ENCODE measurements at regions not wholly inside any gene's neighbourhood (a gene's known extent, or its start where the extent isn't known, plus 50 kb on each side); places are given as distances from the start of the nearest gene placed in this dataset.

DNA sequence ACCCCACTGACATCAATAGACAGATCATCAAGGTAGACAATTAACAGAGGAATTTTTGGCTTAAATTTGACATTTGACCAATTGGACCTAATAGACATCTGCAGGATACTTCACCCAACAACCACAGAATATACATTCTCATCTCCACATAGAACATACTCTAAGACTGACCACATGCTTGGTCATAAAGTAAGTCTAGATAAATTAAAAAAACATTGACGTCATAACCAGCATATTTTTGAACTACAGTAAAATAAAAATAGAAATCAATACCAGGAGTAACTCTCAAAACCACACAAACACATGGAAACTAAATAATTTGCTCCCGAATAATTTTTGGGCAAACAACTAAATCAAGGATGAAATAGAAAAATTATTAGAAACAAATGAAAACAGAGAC lies 205.7 kb downstream of the REEP3 start (continued):
- TF ChIP-seq, protein P1, sequence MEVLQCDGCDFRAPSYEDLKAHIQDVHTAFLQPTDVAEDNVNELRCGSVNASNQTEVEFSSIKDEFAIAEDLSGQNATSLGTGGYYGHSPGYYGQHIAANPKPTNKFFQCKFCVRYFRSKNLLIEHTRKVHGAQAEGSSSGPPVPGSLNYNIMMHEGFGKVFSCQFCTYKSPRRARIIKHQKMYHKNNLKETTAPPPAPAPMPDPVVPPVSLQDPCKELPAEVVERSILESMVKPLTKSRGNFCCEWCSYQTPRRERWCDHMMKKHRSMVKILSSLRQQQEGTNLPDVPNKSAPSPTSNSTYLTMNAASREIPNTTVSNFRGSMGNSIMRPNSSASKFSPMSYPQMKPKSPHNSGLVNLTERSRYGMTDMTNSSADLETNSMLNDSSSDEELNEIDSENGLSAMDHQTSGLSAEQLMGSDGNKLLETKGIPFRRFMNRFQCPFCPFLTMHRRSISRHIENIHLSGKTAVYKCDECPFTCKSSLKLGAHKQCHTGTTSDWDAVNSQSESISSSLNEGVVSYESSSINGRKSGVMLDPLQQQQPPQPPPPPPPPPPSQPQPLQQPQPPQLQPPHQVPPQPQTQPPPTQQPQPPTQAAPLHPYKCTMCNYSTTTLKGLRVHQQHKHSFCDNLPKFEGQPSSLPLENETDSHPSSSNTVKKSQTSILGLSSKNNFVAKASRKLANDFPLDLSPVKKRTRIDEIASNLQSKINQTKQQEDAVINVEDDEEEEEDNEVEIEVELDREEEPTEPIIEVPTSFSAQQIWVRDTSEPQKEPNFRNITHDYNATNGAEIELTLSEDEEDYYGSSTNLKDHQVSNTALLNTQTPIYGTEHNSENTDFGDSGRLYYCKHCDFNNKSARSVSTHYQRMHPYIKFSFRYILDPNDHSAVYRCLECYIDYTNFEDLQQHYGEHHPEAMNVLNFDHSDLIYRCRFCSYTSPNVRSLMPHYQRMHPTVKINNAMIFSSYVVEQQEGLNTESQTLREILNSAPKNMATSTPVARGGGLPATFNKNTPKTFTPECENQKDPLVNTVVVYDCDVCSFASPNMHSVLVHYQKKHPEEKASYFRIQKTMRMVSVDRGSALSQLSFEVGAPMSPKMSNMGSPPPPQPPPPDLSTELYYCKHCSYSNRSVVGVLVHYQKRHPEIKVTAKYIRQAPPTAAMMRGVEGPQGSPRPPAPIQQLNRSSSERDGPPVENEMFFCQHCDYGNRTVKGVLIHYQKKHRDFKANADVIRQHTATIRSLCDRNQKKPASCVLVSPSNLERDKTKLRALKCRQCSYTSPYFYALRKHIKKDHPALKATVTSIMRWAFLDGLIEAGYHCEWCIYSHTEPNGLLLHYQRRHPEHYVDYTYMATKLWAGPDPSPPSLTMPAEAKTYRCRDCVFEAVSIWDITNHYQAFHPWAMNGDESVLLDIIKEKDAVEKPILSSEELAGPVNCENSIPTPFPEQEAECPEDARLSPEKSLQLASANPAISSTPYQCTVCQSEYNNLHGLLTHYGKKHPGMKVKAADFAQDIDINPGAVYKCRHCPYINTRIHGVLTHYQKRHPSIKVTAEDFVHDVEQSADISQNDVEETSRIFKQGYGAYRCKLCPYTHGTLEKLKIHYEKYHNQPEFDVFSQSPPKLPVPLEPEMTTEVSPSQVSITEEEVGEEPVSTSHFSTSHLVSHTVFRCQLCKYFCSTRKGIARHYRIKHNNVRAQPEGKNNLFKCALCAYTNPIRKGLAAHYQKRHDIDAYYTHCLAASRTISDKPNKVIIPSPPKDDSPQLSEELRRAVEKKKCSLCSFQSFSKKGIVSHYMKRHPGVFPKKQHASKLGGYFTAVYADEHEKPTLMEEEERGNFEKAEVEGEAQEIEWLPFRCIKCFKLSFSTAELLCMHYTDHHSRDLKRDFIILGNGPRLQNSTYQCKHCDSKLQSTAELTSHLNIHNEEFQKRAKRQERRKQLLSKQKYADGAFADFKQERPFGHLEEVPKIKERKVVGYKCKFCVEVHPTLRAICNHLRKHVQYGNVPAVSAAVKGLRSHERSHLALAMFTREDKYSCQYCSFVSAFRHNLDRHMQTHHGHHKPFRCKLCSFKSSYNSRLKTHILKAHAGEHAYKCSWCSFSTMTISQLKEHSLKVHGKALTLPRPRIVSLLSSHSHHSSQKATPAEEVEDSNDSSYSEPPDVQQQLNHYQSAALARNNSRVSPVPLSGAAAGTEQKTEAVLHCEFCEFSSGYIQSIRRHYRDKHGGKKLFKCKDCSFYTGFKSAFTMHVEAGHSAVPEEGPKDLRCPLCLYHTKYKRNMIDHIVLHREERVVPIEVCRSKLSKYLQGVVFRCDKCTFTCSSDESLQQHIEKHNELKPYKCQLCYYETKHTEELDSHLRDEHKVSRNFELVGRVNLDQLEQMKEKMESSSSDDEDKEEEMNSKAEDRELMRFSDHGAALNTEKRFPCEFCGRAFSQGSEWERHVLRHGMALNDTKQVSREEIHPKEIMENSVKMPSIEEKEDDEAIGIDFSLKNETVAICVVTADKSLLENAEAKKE (CRISPR knock-in tag; IDR thresholded peaks at IDR 0.05) = no peak
- TF ChIP-seq EZH2phosphoT487 (IDR thresholded peaks at IDR 0.05; ENCODE audit: unreplicated experiment) (no peak), CREB1 (CRISPR knock-in tag; IDR thresholded peaks at IDR 0.05; ENCODE audit: low read depth) (no peak), ZNF114 (CRISPR knock-in tag; IDR thresholded peaks at IDR 0.05) (no peak), STAT1 (IDR thresholded peaks at IDR 0.05; ENCODE audit: unreplicated experiment) (no peak), CTCF (conservative IDR thresholded peaks at IDR 0.05; ENCODE audit: low read depth in 2 of 2) (no peak), JUNB (IDR thresholded peaks at IDR 0.05; ENCODE audit: unreplicated experiment) (no peak), POLR2AphosphoS5 (IDR thresholded peaks at IDR 0.05; ENCODE audit: low read depth) (no peak)

- no peaks in the 10 kb centered on the region for H3K79me2 ChIP-seq (replicated peaks; ENCODE audit: insufficient read depth)
- no peak overlapping the region for H2AFZ ChIP-seq
- H3K4me3 ChIP-seq = no peak overlapping the region
- Mint-ChIP-seq H3K4me3 (no peak overlapping the region), H3K4me1 (no peaks in the 10 kb centered on the region), H3K9me3 (no peaks in the 10 kb centered on the region), H3K27me3 (ENCODE audit: insufficient read depth, low read depth, poor library complexity) (peaks cover 6% of the 10 kb centered on the region), H3K36me3 (ENCODE audit: low read depth) (no peaks in the 10 kb centered on the region), H3K27ac (no peak overlapping the region)
- no peak overlapping the region for H3K27ac ChIP-seq (ENCODE audit: low read depth)
- ATAC-seq (no peak), DNase-seq (ENCODE audit: low spot score) (no peak)
- H3K27me3 ChIP-seq (ENCODE audit: insufficient read depth) = no peaks in the 10 kb centered on the region
- H3F3A ChIP-seq (replicated peaks; ENCODE audit: low read depth) = no peaks in the 10 kb centered on the region; the same call in 1 of the 2 replicates
- H3K36me3 ChIP-seq (ENCODE audit: insufficient read depth) = no peaks in the 10 kb centered on the region
- H3K4me1 ChIP-seq (ENCODE audit: insufficient read depth) = no peaks in the 10 kb centered on the region
- TF ChIP-seq ZNF331 (CRISPR knock-in tag; IDR thresholded peaks at IDR 0.05; ENCODE audit: low read depth) = no peak
- TF ChIP-seq CTCF (conservative IDR thresholded peaks at IDR 0.05; ENCODE audit: low read depth in 2 of 2) = no peak
- no peak for TF ChIP-seq JUNB (IDR thresholded peaks at IDR 0.05; ENCODE audit: unreplicated experiment)
- TF ChIP-seq NANOG (IDR thresholded peaks at IDR 0.05; ENCODE audit: borderline replicate concordance) = no peak
- no peak for TF ChIP-seq ZNF114 (CRISPR knock-in tag; IDR thresholded peaks at IDR 0.05)
- no peak for TF ChIP-seq POLR2AphosphoS5 (IDR thresholded peaks at IDR 0.05; ENCODE audit: low read depth)
- H3K9me2 ChIP-seq (ENCODE audit: insufficient read depth) = no peaks in the 10 kb centered on the region
- no peak overlapping the region for H3K4me2 ChIP-seq
- no peaks in the 10 kb centered on the region for H4K20me1 ChIP-seq (replicated peaks; ENCODE audit: insufficient read depth)
Observed at GRCh38 chr10:63727636-63728035, 206.4 kb downstream of the REEP3 start.
